Right lobe of liver (tissue), 4 donors: ENCODE measurements at regions not wholly inside any gene's neighbourhood (a gene's known extent, or its start where the extent isn't known, plus 50 kb on each side); places are given as distances from the start of the nearest gene placed in this dataset.
"Not testable (repeated sequence)": the region's sequence is repeated elsewhere in the genome, so short reads cannot be mapped to it uniquely, and the experiment has no call there.

Source experiments
- POLR2A ChIP-seq: fragments of 450-650 bp; IDR thresholded peaks from one replicate; pipeline ENCODE4 v1.6.1; 2017; ENCODE audit warnings: antibody characterized with exemption, mild to moderate bottlenecking
- TF ChIP-seq, protein P1 (sequence below), 4 donors: fragments of 200-600 bp in 3 of 4; fragments of 450-650 bp in 1 of 4; IDR thresholded peaks; one replicate each; pipeline versions ENCODE4 v1.5.1 to v1.8.0; 2016 to 2022; ENCODE audit warnings: antibody characterized with exemption in 4 of 4, mild to moderate bottlenecking in 2 of 4
- donor health status: DM: no; HTN: no; CAD: no.
- donor health status: DM: no; HTN: no; CAD: no.
- donor health status: DM: no; HTN: yes; CAD: no.

DNA sequence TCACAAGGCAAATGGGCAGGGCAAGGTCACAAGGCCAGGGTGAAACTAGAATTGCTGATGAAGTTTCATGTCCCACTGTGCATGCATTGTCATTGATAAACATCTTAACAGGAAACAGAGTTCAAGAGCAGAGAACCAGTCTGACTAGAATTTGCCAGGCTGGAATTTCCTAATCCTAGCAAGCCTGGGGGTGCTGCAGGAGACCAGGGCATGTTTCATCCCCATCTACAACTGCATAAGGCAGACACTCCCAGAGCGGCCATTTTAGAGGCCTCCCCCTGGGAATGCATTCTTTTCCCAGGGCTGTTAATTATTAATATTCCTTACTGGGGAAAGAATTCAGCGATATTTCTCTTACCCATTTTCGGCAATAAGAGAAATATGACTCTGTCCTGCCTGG is 172.6 kb upstream of the XIST start:
- TF ChIP-seq, protein P1, sequence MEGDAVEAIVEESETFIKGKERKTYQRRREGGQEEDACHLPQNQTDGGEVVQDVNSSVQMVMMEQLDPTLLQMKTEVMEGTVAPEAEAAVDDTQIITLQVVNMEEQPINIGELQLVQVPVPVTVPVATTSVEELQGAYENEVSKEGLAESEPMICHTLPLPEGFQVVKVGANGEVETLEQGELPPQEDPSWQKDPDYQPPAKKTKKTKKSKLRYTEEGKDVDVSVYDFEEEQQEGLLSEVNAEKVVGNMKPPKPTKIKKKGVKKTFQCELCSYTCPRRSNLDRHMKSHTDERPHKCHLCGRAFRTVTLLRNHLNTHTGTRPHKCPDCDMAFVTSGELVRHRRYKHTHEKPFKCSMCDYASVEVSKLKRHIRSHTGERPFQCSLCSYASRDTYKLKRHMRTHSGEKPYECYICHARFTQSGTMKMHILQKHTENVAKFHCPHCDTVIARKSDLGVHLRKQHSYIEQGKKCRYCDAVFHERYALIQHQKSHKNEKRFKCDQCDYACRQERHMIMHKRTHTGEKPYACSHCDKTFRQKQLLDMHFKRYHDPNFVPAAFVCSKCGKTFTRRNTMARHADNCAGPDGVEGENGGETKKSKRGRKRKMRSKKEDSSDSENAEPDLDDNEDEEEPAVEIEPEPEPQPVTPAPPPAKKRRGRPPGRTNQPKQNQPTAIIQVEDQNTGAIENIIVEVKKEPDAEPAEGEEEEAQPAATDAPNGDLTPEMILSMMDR (IDR thresholded peaks at IDR 0.05) = not testable (repeated sequence)
- TF ChIP-seq POLR2A = not testable (repeated sequence)
